Calu3 (cell line): ENCODE measurements at regions not wholly inside any gene's neighbourhood (a gene's known extent, or its start where the extent isn't known, plus 50 kb on each side); places are given as distances from the start of the nearest gene placed in this dataset.

ENCODE experiments used
- BruUV-seq: library from RNA; stranded (reverse); fragments of 400-500 nt; replicated peaks from 2 replicates; lab custom pipeline; 2021; lab: Mats Ljungman, UMichigan
- CTCF ChIA-PET: fragments of 300-600 bp; sonication (Branson Sonifier 250); formaldehyde crosslinking; loops from one replicate; lab custom pipeline; 2022; ENCODE audit warnings: antibody characterized with exemption; lab: Charles Lee
- DNase-seq: peaks from one replicate; pipeline ENCODE4 v3.0.0; 2022
- H3K27ac Mint-ChIP-seq: one replicate; pipeline ENCODE4 v1.8.0; 2022; ENCODE audit warnings: mixed read lengths; ENCODE audit not compliant: unreplicated experiment
- H3K27me3 Mint-ChIP-seq: one replicate; pipeline ENCODE4 v1.8.0; 2022; ENCODE audit warnings: mixed read lengths; ENCODE audit not compliant: unreplicated experiment
- H3K36me3 Mint-ChIP-seq: one replicate; pipeline ENCODE4 v1.8.0; 2022; ENCODE audit warnings: mild to moderate bottlenecking, moderate library complexity, mixed read lengths; ENCODE audit not compliant: insufficient read depth, unreplicated experiment
- H3K4me1 Mint-ChIP-seq: one replicate; pipeline ENCODE4 v1.8.0; 2022; ENCODE audit warnings: mild to moderate bottlenecking, low read depth, mixed read lengths; ENCODE audit not compliant: unreplicated experiment
- H3K4me3 Mint-ChIP-seq: one replicate; pipeline ENCODE4 v1.8.0; 2022; ENCODE audit warnings: mild to moderate bottlenecking, low read depth, moderate library complexity, mixed read lengths; ENCODE audit not compliant: unreplicated experiment
- H3K9me3 Mint-ChIP-seq: one replicate; pipeline ENCODE4 v1.8.0; 2022; ENCODE audit warnings: low read depth, mixed read lengths; ENCODE audit not compliant: unreplicated experiment
- CTCF ChIP-seq: fragments of 200-600 bp; IDR thresholded peaks from one replicate; pipeline ENCODE4 v1.8.0; 2022; ENCODE audit warnings: antibody characterized with exemption; ENCODE audit not compliant: unreplicated experiment
- intact Hi-C: fragments of 100-400 bp; cut with micrococcal nuclease; formaldehyde crosslinking; loops from one replicate; pipeline ENCODE4 v1.10.0; 2022; ENCODE audit not compliant: unreplicated experiment

- TF ChIP-seq CTCF = no peak
- CTCF ChIA-PET = no interaction called here
- H3K27me3 Mint-ChIP-seq = no peaks in the 10 kb centered on the region
- H3K27ac Mint-ChIP-seq = no peak overlapping the region
- H3K4me1 Mint-ChIP-seq = no peaks in the 10 kb centered on the region
- intact Hi-C loops = no loop called here
- no peak overlapping the region for H3K4me3 Mint-ChIP-seq
- peaks cover 5% of the 10 kb centered on the region for H3K9me3 Mint-ChIP-seq
- H3K36me3 Mint-ChIP-seq = no peaks in the 10 kb centered on the region
- no peak for DNase-seq
- no TSS peak for BruUV-seq
Observed at GRCh38 chr6:135657207-135657606, 159.7 kb upstream of the AHI1 start.

GRCh38 chr6:135658481-135658880 is 160.9 kb upstream of the AHI1 start:
- intact Hi-C loops = no loop called here
- H3K9me3 Mint-ChIP-seq = peaks cover 5% of the 10 kb centered on the region
- CTCF ChIA-PET = no interaction called here
- no peaks in the 10 kb centered on the region for H3K4me1 Mint-ChIP-seq
- no peaks in the 10 kb centered on the region for H3K36me3 Mint-ChIP-seq
- no peak overlapping the region for H3K4me3 Mint-ChIP-seq
- no TSS peak for BruUV-seq
- no peak overlapping the region for H3K27ac Mint-ChIP-seq
- TF ChIP-seq CTCF = no peak
- no peak for DNase-seq
- H3K27me3 Mint-ChIP-seq = no peaks in the 10 kb centered on the region

GRCh38 chr6:135658916-135659315 is 161.4 kb upstream of the AHI1 start:
- CTCF ChIA-PET = no interaction called here
- no peak for TF ChIP-seq CTCF
- H3K27ac Mint-ChIP-seq = no peak overlapping the region
- H3K9me3 Mint-ChIP-seq = peaks cover 5% of the 10 kb centered on the region
- no peak for DNase-seq
- no peak overlapping the region for H3K4me3 Mint-ChIP-seq
- H3K4me1 Mint-ChIP-seq = no peaks in the 10 kb centered on the region
- BruUV-seq = no TSS peak
- H3K27me3 Mint-ChIP-seq = no peaks in the 10 kb centered on the region
- intact Hi-C loops = no loop called here
- H3K36me3 Mint-ChIP-seq = no peaks in the 10 kb centered on the region

GRCh38 chr6:135664527-135664926 is 167.0 kb upstream of the AHI1 start:
- TF ChIP-seq CTCF = no peak
- no TSS peak for BruUV-seq
- Mint-ChIP-seq H3K4me1 (peaks cover 10% of the 10 kb centered on the region), H3K27ac (no peak overlapping the region), H3K9me3 (no peaks in the 10 kb centered on the region), H3K36me3 (no peaks in the 10 kb centered on the region), H3K4me3 (no peak overlapping the region), H3K27me3 (no peaks in the 10 kb centered on the region)
- intact Hi-C loops = loop anchor here (10.0 kb wide), 1 partner anchor 130 kb away; no protein-coding TSS in a partner anchor
- CTCF ChIA-PET = interaction anchor here (1.3 kb wide), 1 partner anchor 562 kb away, joined by 3 read pairs; no protein-coding TSS in a partner anchor
- DNase-seq = no peak
